OCI-LY1 (cell line): ENCODE measurements at regions not wholly inside any gene's neighbourhood (a gene's known extent, or its start where the extent isn't known, plus 50 kb on each side); places are given as distances from the start of the nearest gene placed in this dataset.

Experiments used
- H2AFZ ChIP-seq: fragments of 200-600 bp; sonication (generic), shearing (Covaris generic); 2 replicates; pipeline ENCODE4 v1.6.0; 2014; ENCODE audit warnings: antibody characterized with exemption, mild to moderate bottlenecking, low read length
- H3F3A ChIP-seq: fragments of 200-600 bp; sonication (generic), shearing (Covaris generic); 2 replicates; pipeline ENCODE4 v1.6.0; 2014; ENCODE audit warnings: mild to moderate bottlenecking, antibody characterized with exemption, low read length, moderate library complexity; ENCODE audit not compliant: insufficient read depth
- H3K27ac ChIP-seq: fragments of 200-600 bp; sonication (generic); 2 replicates; pipeline ENCODE4 v1.5.1; 2014; ENCODE audit warnings: low read length, mixed run types, mild to moderate bottlenecking, low read depth; ENCODE audit not compliant: poor library complexity, severe bottlenecking
- H3K27me3 ChIP-seq: fragments of 200-600 bp; sonication (generic); 2 replicates; pipeline ENCODE4 v1.6.0; 2014; ENCODE audit warnings: antibody characterized with exemption, mild to moderate bottlenecking, low read length, moderate library complexity; ENCODE audit not compliant: insufficient read depth
- H3K36me3 ChIP-seq: fragments of 200-600 bp; sonication (generic); 2 replicates; pipeline ENCODE4 v1.6.1; 2014; ENCODE audit warnings: mild to moderate bottlenecking, antibody characterized with exemption, low read length, moderate library complexity, mixed read lengths; ENCODE audit not compliant: insufficient read depth
- H3K4me1 ChIP-seq: fragments of 200-600 bp; sonication (generic); 2 replicates; pipeline ENCODE4 v1.5.1; 2014; ENCODE audit warnings: mild to moderate bottlenecking, low read length, moderate library complexity; ENCODE audit not compliant: insufficient read depth, severe bottlenecking
- H3K4me2 ChIP-seq: fragments of 200-600 bp; sonication (generic), shearing (Covaris generic); 2 replicates; pipeline ENCODE4 v1.6.1; 2014; ENCODE audit warnings: low read length
- H3K4me3 ChIP-seq: fragments of 200-600 bp; sonication (generic); 2 replicates; pipeline ENCODE4 v1.5.1; 2014; ENCODE audit warnings: low read length, low read depth, mild to moderate bottlenecking, mixed read lengths; ENCODE audit not compliant: poor library complexity, severe bottlenecking
- H3K79me2 ChIP-seq: fragments of 200-600 bp; shearing (Covaris generic); 2 replicates; pipeline ENCODE4 v1.6.1; 2016; ENCODE audit warnings: mixed run types, low read length, mixed read lengths; ENCODE audit not compliant: insufficient read depth
- H3K9ac ChIP-seq: fragments of 200-600 bp; sonication (generic), shearing (Covaris generic); 2 replicates; pipeline ENCODE4 v1.6.1; 2014; ENCODE audit warnings: mild to moderate bottlenecking, low read length, mixed read lengths
- H3K9me2 ChIP-seq: fragments of 200-600 bp; sonication (generic), shearing (Covaris generic); 2 replicates; pipeline ENCODE4 v1.6.1; 2014; ENCODE audit warnings: low read depth, mild to moderate bottlenecking, low read length, mixed read lengths
- H3K9me3 ChIP-seq: fragments of 200-600 bp; shearing (Covaris generic); 2 replicates; pipeline ENCODE4 v1.6.1; 2014; ENCODE audit warnings: low read length, mixed read lengths
- H4K20me1 ChIP-seq: fragments of 200-600 bp; sonication (generic), shearing (Covaris generic); 2 replicates; pipeline ENCODE4 v1.6.0; 2016; ENCODE audit warnings: mild to moderate bottlenecking, low read length; ENCODE audit not compliant: insufficient read depth
- CTCF ChIP-seq: fragments of 200-600 bp; sonication (generic), shearing (Covaris generic); IDR thresholded peaks from 2 replicates; pipeline ENCODE4 v1.5.1; 2017; ENCODE audit warnings: mild to moderate bottlenecking, antibody characterized with exemption, low read length, moderate library complexity, mixed read lengths
- EZH2 ChIP-seq: fragments of 200-600 bp; sonication (generic), shearing (Covaris generic); IDR thresholded peaks from 2 replicates; pipeline ENCODE4 v1.8.0; 2017; ENCODE audit warnings: borderline replicate concordance, mixed run types, mild to moderate bottlenecking, antibody characterized with exemption, low read length, moderate library complexity, mixed read lengths

- no peaks in the 10 kb centered on the region for H4K20me1 ChIP-seq
- no peaks in the 10 kb centered on the region for H3K4me1 ChIP-seq
- H3K27ac ChIP-seq: no peak overlapping the region
- no peaks in the 10 kb centered on the region for H3K27me3 ChIP-seq
- no peak overlapping the region for H3K9ac ChIP-seq
- no peaks in the 10 kb centered on the region for H3K9me2 ChIP-seq
- TF ChIP-seq CTCF (no peak), EZH2 (no peak)
- H3K36me3 ChIP-seq: no peaks in the 10 kb centered on the region
- no peak overlapping the region for H3K4me2 ChIP-seq
- H3K9me3 ChIP-seq: no peaks in the 10 kb centered on the region
- H3K79me2 ChIP-seq: no peaks in the 10 kb centered on the region
- no peak overlapping the region for H2AFZ ChIP-seq
- no peaks in the 10 kb centered on the region for H3F3A ChIP-seq
- H3K4me3 ChIP-seq: no peak overlapping the region
Measured at GRCh38 chr2:187934236-187934635, 357.4 kb upstream of the GULP1 start.

DNA sequence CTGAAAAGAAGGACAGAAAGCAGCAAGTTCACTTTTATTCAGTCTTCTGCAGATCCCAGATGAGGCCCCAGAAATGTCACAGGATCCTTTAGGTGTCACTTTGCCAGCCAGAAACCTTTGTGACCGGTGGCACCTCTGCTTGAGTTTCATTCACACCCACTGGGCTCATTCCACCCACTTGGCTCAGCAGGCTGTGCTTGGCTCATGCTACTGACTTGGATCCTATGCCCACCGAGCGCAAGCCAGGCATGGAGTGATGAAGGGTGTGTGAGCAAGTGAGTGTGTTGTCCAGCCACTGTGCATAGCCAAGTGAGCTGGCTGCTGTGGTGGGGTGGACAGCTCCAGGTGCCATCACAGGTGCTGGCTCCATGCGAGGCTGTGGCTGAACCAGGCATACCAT lies 357.0 kb upstream of the GULP1 start:
- Histone ChIP-seq H3K79me2 (no peaks in the 10 kb centered on the region), H3K9me3 (no peaks in the 10 kb centered on the region), H3K27me3 (no peaks in the 10 kb centered on the region), H3K27ac (no peak overlapping the region), H3K4me1 (no peaks in the 10 kb centered on the region), H3K4me2 (no peak overlapping the region), H3K9me2 (no peaks in the 10 kb centered on the region), H2AFZ (no peak overlapping the region), H4K20me1 (no peaks in the 10 kb centered on the region), H3K36me3 (no peaks in the 10 kb centered on the region), H3K9ac (no peak overlapping the region), H3F3A (no peaks in the 10 kb centered on the region), H3K4me3 (no peak overlapping the region)
- no peak for TF ChIP-seq CTCF
- TF ChIP-seq EZH2: no peak

GRCh38 chr2:187935126-187935525 lies 356.5 kb upstream of the GULP1 start:
- no peak for TF ChIP-seq EZH2
- no peak for TF ChIP-seq CTCF
- Histone ChIP-seq H2AFZ (no peak overlapping the region), H3K36me3 (no peaks in the 10 kb centered on the region), H3K27ac (no peak overlapping the region), H4K20me1 (no peaks in the 10 kb centered on the region), H3F3A (no peaks in the 10 kb centered on the region), H3K9me2 (no peaks in the 10 kb centered on the region), H3K4me1 (no peaks in the 10 kb centered on the region), H3K27me3 (no peaks in the 10 kb centered on the region), H3K9me3 (no peaks in the 10 kb centered on the region), H3K4me3 (no peak overlapping the region), H3K4me2 (no peak overlapping the region), H3K79me2 (no peaks in the 10 kb centered on the region), H3K9ac (no peak overlapping the region)
